PFSK-1 (cell line): ENCODE measurements at regions not wholly inside any gene's neighbourhood (a gene's known extent, or its start where the extent isn't known, plus 50 kb on each side); places are given as distances from the start of the nearest gene placed in this dataset.

ENCODE experiments used
- SIN3A ChIP-seq: IDR thresholded peaks from 2 replicates; pipeline ENCODE4 v1.6.1; 2012; ENCODE audit warnings: mild to moderate bottlenecking, low read length, moderate library complexity, borderline replicate concordance; ENCODE audit not compliant: insufficient read depth
- TAF1 ChIP-seq: IDR thresholded peaks from 2 replicates; pipeline ENCODE4 v1.6.1; 2012; ENCODE audit warnings: low read length, control low read depth, borderline replicate concordance; ENCODE audit not compliant: insufficient read depth
- TF ChIP-seq, protein P1 (sequence below), 2 experiments: IDR thresholded peaks; 2 replicates each; pipeline versions ENCODE4 v1.6.1 to v1.8.0; 2011 to 2012; ENCODE audit warnings: low read depth in 2 of 2, low read length in 2 of 2, control low read depth in 1 of 2, inconsistent platforms in 1 of 2, mild to moderate bottlenecking in 1 of 2, moderate library complexity in 1 of 2; ENCODE audit not compliant: insufficient read depth in 1 of 2

DNA sequence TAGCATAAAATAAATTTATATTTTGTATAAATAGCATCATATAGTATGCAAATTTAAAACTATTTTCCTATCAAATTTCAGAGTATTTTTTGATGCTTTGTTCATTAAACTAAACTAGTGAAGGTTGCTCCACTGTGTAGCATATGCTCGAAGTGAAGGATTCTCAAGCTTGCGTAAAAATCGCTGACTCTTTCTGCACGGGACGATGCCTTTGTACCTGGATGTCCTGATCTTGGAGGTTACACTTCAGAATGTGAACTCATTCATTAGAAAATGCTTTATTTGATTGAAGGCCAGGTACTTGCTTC, 305.0 kb downstream of the WDR72 start:
- TF ChIP-seq TAF1 (no peak), SIN3A (no peak)
- TF ChIP-seq, protein P1, sequence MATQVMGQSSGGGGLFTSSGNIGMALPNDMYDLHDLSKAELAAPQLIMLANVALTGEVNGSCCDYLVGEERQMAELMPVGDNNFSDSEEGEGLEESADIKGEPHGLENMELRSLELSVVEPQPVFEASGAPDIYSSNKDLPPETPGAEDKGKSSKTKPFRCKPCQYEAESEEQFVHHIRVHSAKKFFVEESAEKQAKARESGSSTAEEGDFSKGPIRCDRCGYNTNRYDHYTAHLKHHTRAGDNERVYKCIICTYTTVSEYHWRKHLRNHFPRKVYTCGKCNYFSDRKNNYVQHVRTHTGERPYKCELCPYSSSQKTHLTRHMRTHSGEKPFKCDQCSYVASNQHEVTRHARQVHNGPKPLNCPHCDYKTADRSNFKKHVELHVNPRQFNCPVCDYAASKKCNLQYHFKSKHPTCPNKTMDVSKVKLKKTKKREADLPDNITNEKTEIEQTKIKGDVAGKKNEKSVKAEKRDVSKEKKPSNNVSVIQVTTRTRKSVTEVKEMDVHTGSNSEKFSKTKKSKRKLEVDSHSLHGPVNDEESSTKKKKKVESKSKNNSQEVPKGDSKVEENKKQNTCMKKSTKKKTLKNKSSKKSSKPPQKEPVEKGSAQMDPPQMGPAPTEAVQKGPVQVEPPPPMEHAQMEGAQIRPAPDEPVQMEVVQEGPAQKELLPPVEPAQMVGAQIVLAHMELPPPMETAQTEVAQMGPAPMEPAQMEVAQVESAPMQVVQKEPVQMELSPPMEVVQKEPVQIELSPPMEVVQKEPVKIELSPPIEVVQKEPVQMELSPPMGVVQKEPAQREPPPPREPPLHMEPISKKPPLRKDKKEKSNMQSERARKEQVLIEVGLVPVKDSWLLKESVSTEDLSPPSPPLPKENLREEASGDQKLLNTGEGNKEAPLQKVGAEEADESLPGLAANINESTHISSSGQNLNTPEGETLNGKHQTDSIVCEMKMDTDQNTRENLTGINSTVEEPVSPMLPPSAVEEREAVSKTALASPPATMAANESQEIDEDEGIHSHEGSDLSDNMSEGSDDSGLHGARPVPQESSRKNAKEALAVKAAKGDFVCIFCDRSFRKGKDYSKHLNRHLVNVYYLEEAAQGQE (IDR thresholded peaks at IDR 0.05; ENCODE audit: insufficient read depth in 1 of 2, low read depth in 2 of 2, low read length in 2 of 2), result no peak
